Right renal pelvis (tissue), 4 donors: ENCODE measurements at regions not wholly inside any gene's neighbourhood (a gene's known extent, or its start where the extent isn't known, plus 50 kb on each side); places are given as distances from the start of the nearest gene placed in this dataset.
A peak's percentile ranks its signal among the peaks of the same experiment; 100 is the strongest.

Experiments used
- DNase-seq, 4 donors: peaks; one replicate each; pipeline ENCODE4 v3.0.0-alpha.2; 2013; ENCODE audit warnings: low read depth in 4 of 4, low spot score in 3 of 4, missing footprints in 1 of 4

GRCh38 chr1:34460193-34460592, 283.5 kb downstream of the C1orf94 start:
- no peak for DNase-seq

- DNase-seq, result peak; percentile 13 to 48 (median 34)
Measured at GRCh38 chr1:34470401-34470800, 284.4 kb upstream of the GJB5 start.

- DNase-seq, result no peak
Measured at GRCh38 chr1:34474566-34474965, 280.3 kb upstream of the GJB5 start.

- DNase-seq, result no peak
Measured at GRCh38 chr1:34476371-34476770, 278.5 kb upstream of the GJB5 start.

- no peak for DNase-seq
Measured at GRCh38 chr1:34477632-34478141, 277.2 kb upstream of the GJB5 start.

- DNase-seq, result no peak
Measured at GRCh38 chr1:34478515-34479076, 276.3 kb upstream of the GJB5 start.

GRCh38 chr1:34479731-34480130, 275.1 kb upstream of the GJB5 start:
- no peak for DNase-seq

GRCh38 chr1:34488080-34488708, 266.7 kb upstream of the GJB5 start:
- DNase-seq, result no peak

GRCh38 chr1:34500451-34500850, 254.4 kb upstream of the GJB5 start:
- DNase-seq, result peak; percentile 20 to 41 (median 26)

GRCh38 chr1:34511802-34512201, 243.0 kb upstream of the GJB5 start:
- no peak for DNase-seq

- DNase-seq, result no peak
Measured at GRCh38 chr1:34518146-34518699, 236.6 kb upstream of the GJB5 start.

- DNase-seq, result no peak
Measured at GRCh38 chr1:34520111-34520510, 234.7 kb upstream of the GJB5 start.

GRCh38 chr1:34524783-34525182, 230.1 kb upstream of the GJB5 start:
- no peak for DNase-seq

- peak; percentile 60 to 79 (median 74) for DNase-seq
Measured at GRCh38 chr1:34529935-34530859, 224.7 kb upstream of the GJB5 start.

- DNase-seq, result no peak
Measured at GRCh38 chr1:34532113-34532512, 222.7 kb upstream of the GJB5 start.

- DNase-seq, result no peak
Measured at GRCh38 chr1:34538481-34538880, 216.4 kb upstream of the GJB5 start.

GRCh38 chr1:34547046-34547674, 207.7 kb upstream of the GJB5 start:
- DNase-seq, result no peak

GRCh38 chr1:34549199-34549598, 205.6 kb upstream of the GJB5 start:
- no peak for DNase-seq

GRCh38 chr1:34578306-34578705, 176.5 kb upstream of the GJB5 start:
- DNase-seq, result no peak

- DNase-seq, result no peak
Measured at GRCh38 chr1:34582356-34582755, 172.5 kb upstream of the GJB5 start.

- no peak for DNase-seq
Measured at GRCh38 chr1:34587761-34588160, 167.1 kb upstream of the GJB5 start.
